GM21717 (cell line): ENCODE measurements at regions not wholly inside any gene's neighbourhood (a gene's known extent, or its start where the extent isn't known, plus 50 kb on each side); places are given as distances from the start of the nearest gene placed in this dataset.

ENCODE experiments used
- ATAC-seq: cut with Tn5 transposase; IDR thresholded peaks from one replicate; pipeline ENCODE4 v1.9.1; 2021; ENCODE audit warnings: mild to moderate bottlenecking, moderate library complexity; ENCODE audit not compliant: unreplicated experiment

GRCh38 chr5:4053136-4053535 is 457.5 kb downstream of the IRX1 start:
- ATAC-seq = no peak

- no peak for ATAC-seq
These were observed 458.5 kb downstream of the IRX1 start for GRCh38 chr5:4054092-4054491.

- ATAC-seq = no peak
These were observed 463.3 kb downstream of the IRX1 start for GRCh38 chr5:4058899-4059298.

- ATAC-seq = no peak
These were observed 470.1 kb downstream of the IRX1 start for GRCh38 chr5:4065472-4066320.

GRCh38 chr5:4068171-4068570 is 472.5 kb downstream of the IRX1 start:
- no peak for ATAC-seq

- ATAC-seq = no peak
These were observed 482.9 kb downstream of the IRX1 start for GRCh38 chr5:4078544-4078943.

- no peak for ATAC-seq
These were observed 484.2 kb downstream of the IRX1 start for GRCh38 chr5:4079831-4080230.

- no peak for ATAC-seq
These were observed 484.7 kb downstream of the IRX1 start for GRCh38 chr5:4080370-4080769.

GRCh38 chr5:4081059-4081458 is 485.4 kb downstream of the IRX1 start:
- no peak for ATAC-seq

- ATAC-seq = no peak
These were observed 485.8 kb downstream of the IRX1 start for GRCh38 chr5:4081466-4081865.

- no peak for ATAC-seq
These were observed 487.4 kb downstream of the IRX1 start for GRCh38 chr5:4082966-4083564.

GRCh38 chr5:4083591-4084337 is 488.1 kb downstream of the IRX1 start:
- no peak for ATAC-seq

GRCh38 chr5:4086081-4086480 is 490.4 kb downstream of the IRX1 start:
- ATAC-seq = no peak

GRCh38 chr5:4087110-4087509 is 491.5 kb downstream of the IRX1 start:
- no peak for ATAC-seq

GRCh38 chr5:4089087-4089486 is 493.5 kb downstream of the IRX1 start:
- ATAC-seq = no peak

GRCh38 chr5:4093236-4093635 is 497.6 kb downstream of the IRX1 start:
- ATAC-seq = no peak

- no peak for ATAC-seq
These were observed 498.3 kb downstream of the IRX1 start for GRCh38 chr5:4093970-4094369.

GRCh38 chr5:4095918-4096630 is 500.4 kb downstream of the IRX1 start:
- ATAC-seq = no peak

GRCh38 chr5:4097199-4097598 is 501.6 kb downstream of the IRX1 start:
- ATAC-seq = no peak

- no peak for ATAC-seq
These were observed 502.6 kb downstream of the IRX1 start for GRCh38 chr5:4098226-4098625.

GRCh38 chr5:4099386-4099785 is 503.8 kb downstream of the IRX1 start:
- no peak for ATAC-seq
